ENCODE measurements at regions not wholly inside any gene's neighbourhood (a gene's known extent, or its start where the extent isn't known, plus 50 kb on each side); places are given as distances from the start of the nearest gene placed in this dataset.

DNA sequence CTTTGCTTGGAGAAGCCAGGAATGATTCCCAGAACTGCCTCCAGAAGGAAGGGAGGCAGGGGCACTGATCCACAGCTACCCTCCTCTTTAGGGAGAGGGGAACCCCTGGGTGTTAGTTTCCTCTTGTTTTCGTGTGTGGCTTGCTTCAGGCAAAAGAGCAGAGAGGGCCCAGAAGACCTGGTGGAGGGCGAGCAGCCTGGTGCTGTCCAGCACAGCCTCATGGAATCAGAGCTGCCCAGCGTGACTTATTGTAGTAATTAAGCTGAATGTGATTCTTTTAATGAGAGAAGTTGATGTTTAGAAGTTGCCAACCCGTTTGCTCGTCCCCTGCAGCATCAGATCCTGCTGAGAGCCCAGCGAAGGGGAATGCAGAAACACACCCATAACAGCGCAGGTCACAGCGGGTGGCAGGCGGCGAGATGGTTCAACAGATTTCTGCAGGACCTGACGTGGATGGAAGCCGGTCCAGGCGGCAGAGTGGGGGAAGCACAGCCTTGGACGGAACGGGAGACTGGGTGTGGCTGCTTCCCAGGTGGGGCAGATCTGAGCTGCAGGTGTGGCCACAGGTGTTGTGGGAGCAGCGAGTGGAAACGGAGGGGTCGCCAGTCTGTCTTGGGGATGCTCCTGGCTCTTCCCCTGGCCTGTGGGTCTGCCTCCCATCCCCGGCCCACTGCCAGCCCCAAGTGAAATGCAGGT, 53.7 kb upstream of the SHH start:
- Histone ChIP-seq H3K79me1 (replicated peaks; ENCODE audit: low read length, poor library complexity, severe bottlenecking) (no peaks in the 10 kb centered on the region), H3K9me3 (ENCODE audit: control insufficient read depth, low read length) (peaks cover 7% of the 10 kb centered on the region), H3K14ac (ENCODE audit: low read length in 2 of 2) (no peak overlapping the region), H3K36me3 (ENCODE audit: control insufficient read depth in 1 of 2, insufficient read depth in 2 of 2, low read depth in 1 of 2, low read length in 2 of 2) (no peaks in the 10 kb centered on the region), H3K18ac (ENCODE audit: low read depth in 1 of 2, low read length in 2 of 2) (no peak overlapping the region), H2BK120ac (ENCODE audit: low read depth, low read length) (no peak overlapping the region), H3K23ac (ENCODE audit: low read length in 2 of 2) (no peak overlapping the region), H2AFZ (ENCODE audit: low read depth, low read length) (no peak overlapping the region), H2BK12ac (ENCODE audit: low read length in 2 of 2) (no peak overlapping the region), H2BK15ac (ENCODE audit: low read depth, poor library complexity, severe bottlenecking) (no peak overlapping the region), H3K27ac (ENCODE audit: low read length, poor library complexity, severe bottlenecking) (no peak overlapping the region), H4K91ac (ENCODE audit: low read length) (no peak overlapping the region), H3K4ac (ENCODE audit: low read depth in 1 of 2, low read length in 2 of 2) (no peak overlapping the region), H4K8ac (ENCODE audit: low read length) (no peak overlapping the region), H3K4me3 (ENCODE audit: insufficient read depth in 1 of 2, low read depth in 1 of 2, low read length in 2 of 2) (no peak overlapping the region), H3K9ac (ENCODE audit: low read length) (no peak overlapping the region), H3K27me3 (ENCODE audit: control insufficient read depth in 1 of 2, insufficient read depth in 1 of 2, low read length in 2 of 2) (peaks cover 0 to 17% of the 10 kb centered on the region in 2 experiments), H3K4me2 (ENCODE audit: low read length, poor library complexity, severe bottlenecking) (no peak overlapping the region), H2BK5ac (ENCODE audit: low read depth, low read length, poor library complexity, severe bottlenecking) (no peak overlapping the region), H3K4me1 (ENCODE audit: control insufficient read depth, insufficient read depth, low read depth, low read length) (peaks cover 9% of the 10 kb centered on the region), H2AK5ac (ENCODE audit: low read length, severe bottlenecking) (no peak overlapping the region)
- 61% methylated on average over 19 of the region's 19 CpGs for WGBS
- DNase-seq = no peak

GRCh38 chr7:155864991-155865690, 52.9 kb upstream of the SHH start:
- Histone ChIP-seq H4K91ac (ENCODE audit: low read length) (no peak overlapping the region), H2BK12ac (ENCODE audit: low read length in 2 of 2) (no peak overlapping the region), H3K27me3 (ENCODE audit: control insufficient read depth in 1 of 2, insufficient read depth in 1 of 2, low read length in 2 of 2) (peaks cover 4 to 18% of the 10 kb centered on the region in 2 experiments), H3K18ac (ENCODE audit: low read depth in 1 of 2, low read length in 2 of 2) (no peak overlapping the region), H3K23ac (ENCODE audit: low read length in 2 of 2) (no peak overlapping the region), H2AK5ac (ENCODE audit: low read length, severe bottlenecking) (no peak overlapping the region), H3K4me2 (ENCODE audit: low read length, poor library complexity, severe bottlenecking) (no peak overlapping the region), H3K79me1 (replicated peaks; ENCODE audit: low read length, poor library complexity, severe bottlenecking) (no peaks in the 10 kb centered on the region), H2BK120ac (ENCODE audit: low read depth, low read length) (no peak overlapping the region), H2AFZ (ENCODE audit: low read depth, low read length) (no peak overlapping the region), H3K36me3 (ENCODE audit: control insufficient read depth in 1 of 2, insufficient read depth in 2 of 2, low read depth in 1 of 2, low read length in 2 of 2) (no peaks in the 10 kb centered on the region), H3K4ac (ENCODE audit: low read depth in 1 of 2, low read length in 2 of 2) (no peak overlapping the region), H3K9ac (ENCODE audit: low read length) (no peak overlapping the region), H3K4me3 (ENCODE audit: insufficient read depth in 1 of 2, low read depth in 1 of 2, low read length in 2 of 2) (no peak overlapping the region), H3K27ac (ENCODE audit: low read length, poor library complexity, severe bottlenecking) (no peak overlapping the region), H2BK5ac (ENCODE audit: low read depth, low read length, poor library complexity, severe bottlenecking) (no peak overlapping the region), H3K14ac (ENCODE audit: low read length in 2 of 2) (no peak overlapping the region), H2BK15ac (ENCODE audit: low read depth, poor library complexity, severe bottlenecking) (no peak overlapping the region), H3K9me3 (ENCODE audit: control insufficient read depth, low read length) (peaks cover 7% of the 10 kb centered on the region), H4K8ac (ENCODE audit: low read length) (no peak overlapping the region), H3K4me1 (ENCODE audit: control insufficient read depth, insufficient read depth, low read depth, low read length) (peaks cover 10% of the 10 kb centered on the region)
- 60% methylated on average over 11 of the region's 11 CpGs for WGBS
- DNase-seq = no peak

DNA sequence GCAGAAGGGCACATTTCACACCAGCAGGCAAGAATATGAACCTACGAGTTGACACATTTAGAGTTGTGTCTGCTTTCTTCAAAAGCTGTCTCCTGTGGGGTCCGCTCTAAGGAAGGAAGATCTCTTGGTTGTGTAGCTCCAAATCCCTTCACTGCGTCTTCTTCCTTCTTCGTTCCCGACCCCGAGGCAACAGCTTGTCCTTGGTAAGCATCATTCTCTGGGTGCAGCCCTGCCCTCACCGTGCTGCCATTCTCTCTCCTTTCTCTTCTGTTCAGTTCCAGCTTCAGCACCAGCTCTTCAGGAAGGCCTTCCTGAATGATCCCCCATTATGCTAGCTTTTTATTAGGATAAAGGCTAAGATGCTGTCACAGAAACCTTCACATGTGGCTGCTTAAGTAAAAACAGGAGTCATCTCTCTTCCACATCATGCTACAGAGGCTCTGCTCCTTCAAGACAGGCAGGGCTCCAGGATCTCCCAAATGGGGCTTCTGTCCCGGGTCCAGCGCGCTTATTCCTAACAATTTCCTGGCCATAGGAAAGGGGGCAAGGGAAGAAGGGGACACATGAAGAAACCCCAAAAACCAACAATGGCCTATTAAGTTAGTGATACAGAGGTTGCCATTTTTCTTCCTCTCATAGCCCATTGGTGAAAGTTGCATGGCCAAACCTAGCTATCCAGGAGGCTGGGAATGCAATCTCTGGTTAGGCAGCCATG, 52.2 kb upstream of the SHH start:
- no peak overlapping the region for H3K23ac ChIP-seq (ENCODE audit: low read length in 2 of 2)
- no peak for DNase-seq
- H2AFZ ChIP-seq (ENCODE audit: low read depth, low read length) = no peak overlapping the region
- no peak overlapping the region for H2BK120ac ChIP-seq (ENCODE audit: low read depth, low read length)
- no peak overlapping the region for H3K18ac ChIP-seq (ENCODE audit: low read depth in 1 of 2, low read length in 2 of 2)
- no peak overlapping the region for H2BK12ac ChIP-seq (ENCODE audit: low read length in 2 of 2)
- no peak overlapping the region for H4K8ac ChIP-seq (ENCODE audit: low read length)
- no peak overlapping the region for H2AK5ac ChIP-seq (ENCODE audit: low read length, severe bottlenecking)
- no peak overlapping the region for H3K27ac ChIP-seq (ENCODE audit: low read length, poor library complexity, severe bottlenecking)
- H2BK5ac ChIP-seq (ENCODE audit: low read depth, low read length, poor library complexity, severe bottlenecking) = no peak overlapping the region
- H2BK15ac ChIP-seq (ENCODE audit: low read depth, poor library complexity, severe bottlenecking) = no peak overlapping the region
- H3K4me2 ChIP-seq (ENCODE audit: low read length, poor library complexity, severe bottlenecking) = no peak overlapping the region
- no peak overlapping the region for H3K9ac ChIP-seq (ENCODE audit: low read length)
- 71% methylated on average over 10 of the region's 10 CpGs for WGBS
- H3K79me1 ChIP-seq (replicated peaks; ENCODE audit: low read length, poor library complexity, severe bottlenecking) = no peaks in the 10 kb centered on the region
- H3K36me3 ChIP-seq (ENCODE audit: control insufficient read depth in 1 of 2, insufficient read depth in 2 of 2, low read depth in 1 of 2, low read length in 2 of 2) = no peaks in the 10 kb centered on the region
- peaks cover 10% of the 10 kb centered on the region for H3K4me1 ChIP-seq (ENCODE audit: control insufficient read depth, insufficient read depth, low read depth, low read length)
- no peak overlapping the region for H4K91ac ChIP-seq (ENCODE audit: low read length)
- no peak overlapping the region for H3K4ac ChIP-seq (ENCODE audit: low read depth in 1 of 2, low read length in 2 of 2)
- peaks cover 7% of the 10 kb centered on the region for H3K9me3 ChIP-seq (ENCODE audit: control insufficient read depth, low read length)
- no peak overlapping the region for H3K14ac ChIP-seq (ENCODE audit: low read length in 2 of 2)
- peaks cover 7 to 19% of the 10 kb centered on the region in 2 experiments for H3K27me3 ChIP-seq (ENCODE audit: control insufficient read depth in 1 of 2, insufficient read depth in 1 of 2, low read length in 2 of 2)
- H3K4me3 ChIP-seq (ENCODE audit: insufficient read depth in 1 of 2, low read depth in 1 of 2, low read length in 2 of 2) = no peak overlapping the region

GRCh38 chr7:155863721-155864151, 51.5 kb upstream of the SHH start:
- Histone ChIP-seq H2AFZ (ENCODE audit: low read depth, low read length) (no peak overlapping the region), H3K27me3 (ENCODE audit: control insufficient read depth in 1 of 2, insufficient read depth in 1 of 2, low read length in 2 of 2) (peaks cover 7 to 20% of the 10 kb centered on the region in 2 experiments), H3K23ac (ENCODE audit: low read length in 2 of 2) (no peak overlapping the region), H3K4ac (ENCODE audit: low read depth in 1 of 2, low read length in 2 of 2) (no peak overlapping the region), H3K9ac (ENCODE audit: low read length) (no peak overlapping the region), H2AK5ac (ENCODE audit: low read length, severe bottlenecking) (no peak overlapping the region), H3K14ac (ENCODE audit: low read length in 2 of 2) (no peak overlapping the region), H2BK12ac (ENCODE audit: low read length in 2 of 2) (no peak overlapping the region), H3K4me1 (ENCODE audit: control insufficient read depth, insufficient read depth, low read depth, low read length) (peaks cover 11% of the 10 kb centered on the region), H3K4me3 (ENCODE audit: insufficient read depth in 1 of 2, low read depth in 1 of 2, low read length in 2 of 2) (no peak overlapping the region), H3K9me3 (ENCODE audit: control insufficient read depth, low read length) (peaks cover under 1% of the 10 kb centered on the region), H2BK120ac (ENCODE audit: low read depth, low read length) (no peak overlapping the region), H3K18ac (ENCODE audit: low read depth in 1 of 2, low read length in 2 of 2) (no peak overlapping the region), H4K91ac (ENCODE audit: low read length) (no peak overlapping the region), H3K27ac (ENCODE audit: low read length, poor library complexity, severe bottlenecking) (no peak overlapping the region), H2BK15ac (ENCODE audit: low read depth, poor library complexity, severe bottlenecking) (no peak overlapping the region), H2BK5ac (ENCODE audit: low read depth, low read length, poor library complexity, severe bottlenecking) (no peak overlapping the region), H4K8ac (ENCODE audit: low read length) (no peak overlapping the region), H3K36me3 (ENCODE audit: control insufficient read depth in 1 of 2, insufficient read depth in 2 of 2, low read depth in 1 of 2, low read length in 2 of 2) (no peaks in the 10 kb centered on the region), H3K79me1 (replicated peaks; ENCODE audit: low read length, poor library complexity, severe bottlenecking) (no peaks in the 10 kb centered on the region), H3K4me2 (ENCODE audit: low read length, poor library complexity, severe bottlenecking) (no peak overlapping the region)
- DNase-seq = no peak
- WGBS = 92% methylated on average over 11 of the region's 11 CpGs

Measured in mesenchymal stem cell (in vitro differentiated cells and primary cell).